ENCODE measurements at regions not wholly inside any gene's neighbourhood (a gene's known extent, or its start where the extent isn't known, plus 50 kb on each side); places are given as distances from the start of the nearest gene placed in this dataset.
"Not testable (repeated sequence)": the region's sequence is repeated elsewhere in the genome, so short reads cannot be mapped to it uniquely, and the experiment has no call there.

GRCh38 chr7:45420843-45421495 lies 153.2 kb upstream of the ADCY1 start:
- ChIA-PET POLR2A (no interaction called here), CTCF (no interaction called here)
- DNase-seq (ENCODE audit: extremely low spot score): no peak
- TF ChIP-seq, protein P1, sequence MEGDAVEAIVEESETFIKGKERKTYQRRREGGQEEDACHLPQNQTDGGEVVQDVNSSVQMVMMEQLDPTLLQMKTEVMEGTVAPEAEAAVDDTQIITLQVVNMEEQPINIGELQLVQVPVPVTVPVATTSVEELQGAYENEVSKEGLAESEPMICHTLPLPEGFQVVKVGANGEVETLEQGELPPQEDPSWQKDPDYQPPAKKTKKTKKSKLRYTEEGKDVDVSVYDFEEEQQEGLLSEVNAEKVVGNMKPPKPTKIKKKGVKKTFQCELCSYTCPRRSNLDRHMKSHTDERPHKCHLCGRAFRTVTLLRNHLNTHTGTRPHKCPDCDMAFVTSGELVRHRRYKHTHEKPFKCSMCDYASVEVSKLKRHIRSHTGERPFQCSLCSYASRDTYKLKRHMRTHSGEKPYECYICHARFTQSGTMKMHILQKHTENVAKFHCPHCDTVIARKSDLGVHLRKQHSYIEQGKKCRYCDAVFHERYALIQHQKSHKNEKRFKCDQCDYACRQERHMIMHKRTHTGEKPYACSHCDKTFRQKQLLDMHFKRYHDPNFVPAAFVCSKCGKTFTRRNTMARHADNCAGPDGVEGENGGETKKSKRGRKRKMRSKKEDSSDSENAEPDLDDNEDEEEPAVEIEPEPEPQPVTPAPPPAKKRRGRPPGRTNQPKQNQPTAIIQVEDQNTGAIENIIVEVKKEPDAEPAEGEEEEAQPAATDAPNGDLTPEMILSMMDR (IDR thresholded peaks at IDR 0.05; ENCODE audit: control extremely low read depth, extremely low read depth, low read depth, missing control alignments): no peak

GRCh38 chr7:45421806-45422205 lies 152.4 kb upstream of the ADCY1 start:
- ChIA-PET POLR2A (no interaction called here), CTCF (no interaction called here)
- no peak for DNase-seq (ENCODE audit: extremely low spot score)
- TF ChIP-seq, protein P1 (IDR thresholded peaks at IDR 0.05; ENCODE audit: control extremely low read depth, extremely low read depth, low read depth, missing control alignments): no peak

- no peak for DNase-seq (ENCODE audit: extremely low spot score)
- ChIA-PET POLR2A (no interaction called here), CTCF (no interaction called here)
- TF ChIP-seq, protein P1 (IDR thresholded peaks at IDR 0.05; ENCODE audit: control extremely low read depth, extremely low read depth, low read depth, missing control alignments): no peak
Measured at GRCh38 chr7:45430397-45430796, 143.8 kb upstream of the ADCY1 start.

DNA sequence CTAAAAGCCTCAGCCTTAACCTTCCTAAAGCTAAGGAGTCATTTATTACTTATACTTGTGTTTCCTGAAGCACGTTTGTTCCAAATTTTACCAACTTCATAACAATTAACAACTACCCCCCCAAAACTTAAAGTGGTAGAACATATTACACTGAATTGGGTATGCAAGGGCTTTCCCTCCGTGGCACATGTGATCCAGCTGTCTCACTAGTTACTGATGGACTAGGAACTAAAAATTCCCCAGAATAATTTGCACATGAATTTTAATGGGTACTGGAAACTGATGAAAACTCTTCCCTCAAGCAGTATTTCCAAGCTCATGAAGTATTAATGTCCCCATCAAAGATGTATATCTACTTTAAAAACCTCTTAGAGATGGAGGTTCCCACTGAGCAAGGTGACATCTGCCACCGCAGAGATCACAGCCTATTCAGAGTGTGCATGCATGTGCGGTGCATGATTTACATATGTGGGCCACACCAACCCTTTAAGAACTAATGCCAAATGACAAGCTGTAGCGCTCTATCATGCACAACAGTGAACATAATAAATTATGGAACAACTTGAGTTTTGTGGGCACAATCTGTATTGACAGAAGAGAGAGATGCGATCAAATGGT lies 139.9 kb upstream of the ADCY1 start:
- ChIA-PET CTCF (interaction anchor here (1.4 to 1.5 kb wide), 2 partner anchors 9 to 11 kb away, joined by 3 to 6 read pairs; no protein-coding TSS in a partner anchor), POLR2A (no interaction called here)
- TF ChIP-seq, protein P1 (IDR thresholded peaks at IDR 0.05; ENCODE audit: control extremely low read depth, extremely low read depth, low read depth, missing control alignments): no peak
- DNase-seq (ENCODE audit: extremely low spot score): no peak

- CTCF ChIA-PET: interaction anchor here (1.1 to 1.5 kb wide), 2 partner anchors 10 to 30 kb away, joined by 3 read pairs; no protein-coding TSS in a partner anchor
- POLR2A ChIA-PET: no interaction called here
- DNase-seq (ENCODE audit: extremely low spot score): no peak
- TF ChIP-seq, protein P1 (IDR thresholded peaks at IDR 0.05; ENCODE audit: control extremely low read depth, extremely low read depth, low read depth, missing control alignments): no peak
Measured at GRCh38 chr7:45435131-45435530, 139.0 kb upstream of the ADCY1 start.

DNA sequence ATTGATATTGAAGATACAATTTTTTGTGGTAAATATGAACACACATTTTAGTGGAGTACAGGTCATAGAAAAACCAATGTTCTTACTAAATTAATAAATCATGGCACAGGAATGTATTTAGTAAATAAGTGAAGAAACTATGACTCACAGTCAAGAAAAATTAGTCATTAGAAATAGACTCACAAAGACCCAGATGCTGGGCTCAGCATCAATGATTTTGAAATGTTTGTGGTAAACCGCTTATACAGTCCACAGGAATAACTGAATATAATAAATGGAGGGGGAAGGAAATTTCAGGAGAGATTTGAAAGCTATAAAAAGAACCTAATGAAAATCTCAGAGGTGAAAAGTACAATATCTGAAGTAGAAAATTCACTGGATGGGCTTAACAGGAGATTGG lies 138.3 kb upstream of the ADCY1 start:
- ChIA-PET POLR2A (no interaction called here), CTCF (interaction anchor here (1.1 kb wide), 1 partner anchor 30 kb away, joined by 3 read pairs; no protein-coding TSS in a partner anchor)
- no peak for DNase-seq (ENCODE audit: extremely low spot score)
- TF ChIP-seq, protein P1 (IDR thresholded peaks at IDR 0.05; ENCODE audit: control extremely low read depth, extremely low read depth, low read depth, missing control alignments): no peak

DNA sequence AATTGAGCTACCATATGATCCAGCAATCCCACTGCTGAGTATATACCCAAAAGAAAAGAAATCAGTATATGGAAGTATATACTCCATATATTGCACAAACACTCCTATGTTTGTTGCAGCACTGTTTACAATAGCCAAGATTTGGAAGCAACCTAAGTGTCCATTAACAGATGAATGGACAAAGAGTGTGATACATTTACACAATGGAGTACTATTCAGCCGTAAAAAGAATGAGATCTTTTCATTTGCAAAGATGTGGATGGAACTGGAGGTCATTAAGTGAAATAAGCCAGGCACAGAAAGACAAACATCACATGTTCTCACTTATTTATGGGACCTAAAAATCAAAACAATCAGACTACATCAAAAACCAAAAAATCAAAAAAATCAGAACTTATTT lies 133.4 kb upstream of the ADCY1 start:
- CTCF ChIA-PET; POLR2A ChIA-PET; DNase-seq (ENCODE audit: extremely low spot score): not testable (repeated sequence)

All from GM10248 (cell line).